HG03060 (cell line): ENCODE measurements at regions not wholly inside any gene's neighbourhood (a gene's known extent, or its start where the extent isn't known, plus 50 kb on each side); places are given as distances from the start of the nearest gene placed in this dataset.
"Not testable (repeated sequence)": the region's sequence is repeated elsewhere in the genome, so short reads cannot be mapped to it uniquely, and the experiment has no call there.

ENCODE experiments used
- ATAC-seq: cut with Tn5 transposase; IDR thresholded peaks from one replicate; pipeline ENCODE4 v1.9.1; 2021; ENCODE audit warnings: low read depth, moderate number of reproducible peaks; ENCODE audit not compliant: unreplicated experiment

- no peak for ATAC-seq
These were observed 413.8 kb upstream of the RAB6C start for GRCh38 chr2:129565551-129566109.

GRCh38 chr2:129570812-129571211 lies 408.7 kb upstream of the RAB6C start:
- not testable (repeated sequence) for ATAC-seq

- no peak for ATAC-seq
These were observed 404.0 kb upstream of the RAB6C start for GRCh38 chr2:129575431-129575830.

- no peak for ATAC-seq
These were observed 403.6 kb upstream of the RAB6C start for GRCh38 chr2:129575880-129576279.

GRCh38 chr2:129580001-129580400 lies 399.5 kb upstream of the RAB6C start:
- no peak for ATAC-seq

- ATAC-seq, result no peak
These were observed 393.7 kb upstream of the RAB6C start for GRCh38 chr2:129585760-129586159.

GRCh38 chr2:129587426-129588064 lies 391.9 kb upstream of the RAB6C start:
- ATAC-seq, result no peak

GRCh38 chr2:129604560-129604959 lies 374.9 kb upstream of the RAB6C start:
- no peak for ATAC-seq

- ATAC-seq, result no peak
These were observed 373.8 kb upstream of the RAB6C start for GRCh38 chr2:129605646-129606045.

- no peak for ATAC-seq
These were observed 372.8 kb upstream of the RAB6C start for GRCh38 chr2:129606496-129607270.

GRCh38 chr2:129609224-129609623 lies 370.2 kb upstream of the RAB6C start:
- no peak for ATAC-seq

GRCh38 chr2:129610766-129611165 lies 368.7 kb upstream of the RAB6C start:
- ATAC-seq, result no peak

- ATAC-seq, result no peak
These were observed 368.0 kb upstream of the RAB6C start for GRCh38 chr2:129611471-129611870.

- ATAC-seq, result no peak
These were observed 360.0 kb upstream of the RAB6C start for GRCh38 chr2:129619471-129619870.

GRCh38 chr2:129620411-129620810 lies 359.1 kb upstream of the RAB6C start:
- ATAC-seq, result no peak

GRCh38 chr2:129623783-129624182 lies 355.7 kb upstream of the RAB6C start:
- ATAC-seq, result no peak

GRCh38 chr2:129627437-129627836 lies 352.0 kb upstream of the RAB6C start:
- no peak for ATAC-seq

GRCh38 chr2:129636692-129637091 lies 342.8 kb upstream of the RAB6C start:
- no peak for ATAC-seq

- no peak for ATAC-seq
These were observed 338.1 kb upstream of the RAB6C start for GRCh38 chr2:129641371-129641770.

GRCh38 chr2:129642526-129643043 lies 336.9 kb upstream of the RAB6C start:
- ATAC-seq, result no peak

GRCh38 chr2:129645335-129645734 lies 334.1 kb upstream of the RAB6C start:
- no peak for ATAC-seq

GRCh38 chr2:129646107-129646506 lies 333.4 kb upstream of the RAB6C start:
- ATAC-seq, result no peak
